ENCODE measurements at regions not wholly inside any gene's neighbourhood (a gene's known extent, or its start where the extent isn't known, plus 50 kb on each side); places are given as distances from the start of the nearest gene placed in this dataset.

DNA sequence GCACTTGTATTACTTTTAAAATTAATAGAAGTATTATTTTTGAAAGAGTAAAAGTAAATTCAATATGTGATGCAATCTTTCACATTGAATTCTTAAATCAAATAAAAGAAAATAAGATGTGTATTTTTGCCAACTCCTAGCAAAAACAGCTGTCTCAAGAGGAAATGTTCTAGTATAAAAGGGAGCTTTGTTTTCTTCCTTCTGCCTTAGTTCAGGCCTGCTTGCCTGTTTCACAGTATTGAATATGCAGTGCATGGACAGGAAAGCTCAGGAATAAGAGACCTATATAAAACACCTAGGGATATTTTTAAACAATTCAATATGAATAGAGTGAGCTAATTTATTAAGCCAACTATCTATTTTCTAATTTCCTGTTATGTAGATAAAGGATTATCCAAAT is 294.8 kb upstream of the G2E3 start:
- H3K27ac Mint-ChIP-seq, result no peak overlapping the region
- no peak overlapping the region for H3K4me3 Mint-ChIP-seq
- H3K27me3 Mint-ChIP-seq (ENCODE audit: low read depth), result peaks cover 22% of the 10 kb centered on the region
- TF ChIP-seq, protein P1, sequence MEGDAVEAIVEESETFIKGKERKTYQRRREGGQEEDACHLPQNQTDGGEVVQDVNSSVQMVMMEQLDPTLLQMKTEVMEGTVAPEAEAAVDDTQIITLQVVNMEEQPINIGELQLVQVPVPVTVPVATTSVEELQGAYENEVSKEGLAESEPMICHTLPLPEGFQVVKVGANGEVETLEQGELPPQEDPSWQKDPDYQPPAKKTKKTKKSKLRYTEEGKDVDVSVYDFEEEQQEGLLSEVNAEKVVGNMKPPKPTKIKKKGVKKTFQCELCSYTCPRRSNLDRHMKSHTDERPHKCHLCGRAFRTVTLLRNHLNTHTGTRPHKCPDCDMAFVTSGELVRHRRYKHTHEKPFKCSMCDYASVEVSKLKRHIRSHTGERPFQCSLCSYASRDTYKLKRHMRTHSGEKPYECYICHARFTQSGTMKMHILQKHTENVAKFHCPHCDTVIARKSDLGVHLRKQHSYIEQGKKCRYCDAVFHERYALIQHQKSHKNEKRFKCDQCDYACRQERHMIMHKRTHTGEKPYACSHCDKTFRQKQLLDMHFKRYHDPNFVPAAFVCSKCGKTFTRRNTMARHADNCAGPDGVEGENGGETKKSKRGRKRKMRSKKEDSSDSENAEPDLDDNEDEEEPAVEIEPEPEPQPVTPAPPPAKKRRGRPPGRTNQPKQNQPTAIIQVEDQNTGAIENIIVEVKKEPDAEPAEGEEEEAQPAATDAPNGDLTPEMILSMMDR (IDR thresholded peaks at IDR 0.05; ENCODE audit: unreplicated experiment), result no peak
- no peaks in the 10 kb centered on the region for H3K9me3 Mint-ChIP-seq
- H3K4me1 Mint-ChIP-seq, result no peaks in the 10 kb centered on the region
- DNase-seq (ENCODE audit: low spot score in 2 of 2, unreplicated experiment in 2 of 2), result no peak
- no peaks in the 10 kb centered on the region for H3K36me3 Mint-ChIP-seq

DNA sequence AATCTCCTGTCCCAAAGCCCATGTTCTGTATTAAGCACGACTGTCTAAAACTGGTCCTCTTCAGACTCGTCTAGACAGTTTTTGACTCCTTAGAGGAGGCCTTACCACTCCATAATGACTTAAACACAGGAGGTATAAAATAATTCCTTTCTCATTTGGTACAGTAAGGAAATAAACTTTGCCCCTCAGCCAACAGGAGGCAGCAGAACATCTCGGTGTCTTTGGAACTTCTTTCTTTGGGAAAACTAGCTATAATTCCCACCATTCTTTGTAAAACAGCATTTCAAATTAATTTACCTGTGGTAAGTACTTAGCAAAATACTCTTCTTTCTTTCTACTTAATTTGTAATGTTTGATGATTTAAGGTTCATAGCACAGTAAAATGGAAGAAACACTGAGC is 292.7 kb upstream of the G2E3 start:
- H3K4me3 Mint-ChIP-seq, result no peak overlapping the region
- peaks cover 10% of the 10 kb centered on the region for H3K4me1 Mint-ChIP-seq
- H3K36me3 Mint-ChIP-seq, result no peaks in the 10 kb centered on the region
- no peak for DNase-seq (ENCODE audit: low spot score in 2 of 2, unreplicated experiment in 2 of 2)
- H3K9me3 Mint-ChIP-seq, result no peaks in the 10 kb centered on the region
- H3K27ac Mint-ChIP-seq, result no peak overlapping the region
- H3K27me3 Mint-ChIP-seq (ENCODE audit: low read depth), result peaks cover 22% of the 10 kb centered on the region
- TF ChIP-seq, protein P1 (IDR thresholded peaks at IDR 0.05; ENCODE audit: unreplicated experiment), result no peak

DNA sequence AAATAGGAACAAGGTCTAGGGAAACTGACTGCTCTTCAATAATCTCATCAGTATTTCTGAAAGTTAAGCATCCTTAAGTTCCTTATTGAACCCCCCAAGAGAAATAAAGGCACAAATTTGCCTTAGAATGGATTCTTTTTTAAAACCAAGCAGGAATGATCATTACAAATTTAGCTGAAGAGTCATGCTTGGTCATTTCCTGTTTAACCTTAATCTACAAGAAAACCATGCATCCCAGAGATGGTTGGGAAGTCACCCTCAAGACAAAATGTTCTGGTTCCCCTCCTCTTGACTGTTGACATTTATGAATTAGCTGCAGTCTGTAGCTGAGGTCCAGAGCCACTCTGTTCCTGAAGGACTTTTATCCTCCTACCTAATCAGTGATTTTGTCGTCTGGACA is 291.8 kb upstream of the G2E3 start:
- DNase-seq (ENCODE audit: low spot score in 2 of 2, unreplicated experiment in 2 of 2), result no peak
- Mint-ChIP-seq H3K36me3 (no peaks in the 10 kb centered on the region), H3K4me3 (no peak overlapping the region), H3K27me3 (ENCODE audit: low read depth) (peaks cover 22% of the 10 kb centered on the region), H3K4me1 (peaks cover 13% of the 10 kb centered on the region), H3K27ac (no peak overlapping the region), H3K9me3 (no peaks in the 10 kb centered on the region)
- TF ChIP-seq, protein P1 (IDR thresholded peaks at IDR 0.05; ENCODE audit: unreplicated experiment), result no peak

DNA sequence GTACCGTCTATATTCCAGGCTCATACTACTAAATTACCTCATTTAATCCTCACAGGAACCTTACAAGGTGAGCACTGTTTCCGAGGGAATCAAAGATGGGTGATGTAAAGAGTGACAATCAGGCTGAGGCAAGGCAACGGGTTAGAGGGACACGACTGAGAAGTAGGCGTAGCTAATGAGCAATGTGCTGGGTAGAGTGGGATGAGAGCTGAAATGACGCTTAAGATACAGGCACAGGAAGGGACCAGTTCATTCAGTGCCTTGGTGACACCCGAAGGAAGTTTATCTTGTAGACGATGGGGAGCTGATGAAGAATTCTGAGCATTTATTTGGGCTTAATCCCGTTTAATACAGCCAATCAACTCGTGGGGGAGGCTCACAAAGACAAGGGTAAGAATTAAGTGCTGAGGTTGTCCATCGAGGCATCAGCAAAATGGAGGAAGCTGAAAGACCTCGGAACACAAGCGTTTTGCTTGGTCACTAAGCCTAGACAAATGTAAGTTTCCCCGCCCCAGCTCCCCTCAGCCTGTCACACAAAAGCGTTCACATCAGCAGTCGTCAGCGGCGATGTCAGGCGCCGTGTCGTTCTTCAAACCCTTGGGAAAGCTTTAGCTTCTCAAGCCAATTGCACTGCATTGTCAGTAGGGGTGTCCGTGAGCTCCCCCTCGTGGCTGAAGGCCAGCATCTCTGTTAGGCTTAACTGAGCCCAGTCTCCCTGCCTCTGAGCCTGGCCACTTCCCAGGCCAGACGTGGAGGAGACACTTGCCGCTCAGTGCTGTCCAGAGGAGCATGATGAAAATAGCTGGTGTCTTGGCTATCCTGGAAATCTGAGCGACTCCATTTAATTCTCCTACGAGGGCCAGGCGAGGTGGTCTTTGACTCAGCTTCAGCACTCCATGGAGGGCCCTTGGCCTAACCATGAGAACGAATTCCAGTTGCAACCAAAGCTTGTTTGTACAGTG is 288.5 kb upstream of the G2E3 start:
- peaks cover 29% of the 10 kb centered on the region for H3K27me3 Mint-ChIP-seq (ENCODE audit: low read depth)
- H3K9me3 Mint-ChIP-seq, result no peaks in the 10 kb centered on the region
- peak; percentile 54 to 88 for DNase-seq (ENCODE audit: low spot score in 2 of 2, unreplicated experiment in 2 of 2)
- TF ChIP-seq, protein P1 (IDR thresholded peaks at IDR 0.05; ENCODE audit: unreplicated experiment), result peak; percentile 71
- peak overlapping the region; percentile 63 for H3K4me3 Mint-ChIP-seq
- peaks cover 18% of the 10 kb centered on the region for H3K4me1 Mint-ChIP-seq
- no peaks in the 10 kb centered on the region for H3K36me3 Mint-ChIP-seq
- H3K27ac Mint-ChIP-seq, result no peak overlapping the region

DNA sequence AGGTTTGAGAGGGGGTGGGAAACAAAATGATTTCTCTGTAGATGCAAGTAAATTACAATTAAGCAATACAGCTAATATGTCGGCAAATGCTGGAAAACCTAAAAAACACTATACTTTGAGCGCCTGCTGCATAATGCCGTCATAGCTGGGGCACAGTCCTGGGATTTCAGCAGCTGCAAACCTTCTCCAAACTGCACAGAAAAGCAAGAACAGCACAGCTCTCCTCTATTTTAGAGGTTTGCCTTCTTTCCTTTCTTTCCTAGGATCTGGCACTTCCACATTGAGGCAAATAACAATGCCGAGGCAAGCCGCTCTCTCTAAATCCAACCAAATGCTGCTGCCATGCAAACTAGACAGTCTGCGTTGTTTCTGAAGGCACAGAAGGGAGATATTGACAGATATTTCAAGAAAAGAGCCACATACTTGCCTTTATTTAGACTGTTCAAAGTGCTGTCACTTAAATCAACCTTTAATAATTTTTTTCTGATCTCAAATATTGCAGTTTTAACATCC is 287.1 kb upstream of the G2E3 start:
- H3K4me3 Mint-ChIP-seq, result no peak overlapping the region
- no peak overlapping the region for H3K27ac Mint-ChIP-seq
- H3K36me3 Mint-ChIP-seq, result no peaks in the 10 kb centered on the region
- H3K4me1 Mint-ChIP-seq, result peaks cover 18% of the 10 kb centered on the region
- TF ChIP-seq, protein P1 (IDR thresholded peaks at IDR 0.05; ENCODE audit: unreplicated experiment), result no peak
- H3K9me3 Mint-ChIP-seq, result no peaks in the 10 kb centered on the region
- peaks cover 37% of the 10 kb centered on the region for H3K27me3 Mint-ChIP-seq (ENCODE audit: low read depth)
- no peak for DNase-seq (ENCODE audit: low spot score in 2 of 2, unreplicated experiment in 2 of 2)
